ENCODE measurements at regions not wholly inside any gene's neighbourhood (a gene's known extent, or its start where the extent isn't known, plus 50 kb on each side); places are given as distances from the start of the nearest gene placed in this dataset.

DNA sequence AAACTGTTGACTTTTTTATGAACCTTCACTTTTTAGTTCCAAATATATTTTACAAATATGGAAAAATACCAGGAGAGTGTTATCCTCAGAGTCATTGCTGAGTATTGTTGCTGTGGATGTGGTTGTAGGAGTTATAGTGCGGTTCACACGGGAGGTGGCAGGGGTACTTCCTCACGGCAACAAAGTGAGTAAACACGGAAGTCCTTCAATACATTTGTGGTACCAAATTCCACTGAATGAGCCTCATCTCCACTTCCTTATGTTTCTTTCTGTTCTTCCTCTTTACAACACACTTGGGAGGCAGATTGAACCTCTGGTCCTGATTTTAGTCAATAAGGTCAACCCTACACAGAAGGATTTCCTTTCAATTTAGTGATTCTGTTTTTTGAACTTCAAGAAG lies 371.8 kb downstream of the BTBD3 start:
- no peak overlapping the region for H3K27ac ChIP-seq
- TF ChIP-seq POLR2A (IDR thresholded peaks at IDR 0.05), result no peak
- TF ChIP-seq, protein P1, sequence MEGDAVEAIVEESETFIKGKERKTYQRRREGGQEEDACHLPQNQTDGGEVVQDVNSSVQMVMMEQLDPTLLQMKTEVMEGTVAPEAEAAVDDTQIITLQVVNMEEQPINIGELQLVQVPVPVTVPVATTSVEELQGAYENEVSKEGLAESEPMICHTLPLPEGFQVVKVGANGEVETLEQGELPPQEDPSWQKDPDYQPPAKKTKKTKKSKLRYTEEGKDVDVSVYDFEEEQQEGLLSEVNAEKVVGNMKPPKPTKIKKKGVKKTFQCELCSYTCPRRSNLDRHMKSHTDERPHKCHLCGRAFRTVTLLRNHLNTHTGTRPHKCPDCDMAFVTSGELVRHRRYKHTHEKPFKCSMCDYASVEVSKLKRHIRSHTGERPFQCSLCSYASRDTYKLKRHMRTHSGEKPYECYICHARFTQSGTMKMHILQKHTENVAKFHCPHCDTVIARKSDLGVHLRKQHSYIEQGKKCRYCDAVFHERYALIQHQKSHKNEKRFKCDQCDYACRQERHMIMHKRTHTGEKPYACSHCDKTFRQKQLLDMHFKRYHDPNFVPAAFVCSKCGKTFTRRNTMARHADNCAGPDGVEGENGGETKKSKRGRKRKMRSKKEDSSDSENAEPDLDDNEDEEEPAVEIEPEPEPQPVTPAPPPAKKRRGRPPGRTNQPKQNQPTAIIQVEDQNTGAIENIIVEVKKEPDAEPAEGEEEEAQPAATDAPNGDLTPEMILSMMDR (IDR thresholded peaks at IDR 0.05), result no peak
- intact Hi-C loops (cut with DNase I), result no loop called here
- no peaks in the 10 kb centered on the region for H3K36me3 ChIP-seq
- no peaks in the 10 kb centered on the region for H3K9me3 ChIP-seq
- no peak for DNase-seq
- 74 to 83% methylated on average over 4 of the region's 4 CpGs for WGBS, 2 donors
- no peaks in the 10 kb centered on the region for H3K27me3 ChIP-seq
- H3K4me3 ChIP-seq, result no peak overlapping the region
- peaks cover 0 to 16% (median 0%) of the 10 kb centered on the region in 3 donors for H3K4me1 ChIP-seq

DNA sequence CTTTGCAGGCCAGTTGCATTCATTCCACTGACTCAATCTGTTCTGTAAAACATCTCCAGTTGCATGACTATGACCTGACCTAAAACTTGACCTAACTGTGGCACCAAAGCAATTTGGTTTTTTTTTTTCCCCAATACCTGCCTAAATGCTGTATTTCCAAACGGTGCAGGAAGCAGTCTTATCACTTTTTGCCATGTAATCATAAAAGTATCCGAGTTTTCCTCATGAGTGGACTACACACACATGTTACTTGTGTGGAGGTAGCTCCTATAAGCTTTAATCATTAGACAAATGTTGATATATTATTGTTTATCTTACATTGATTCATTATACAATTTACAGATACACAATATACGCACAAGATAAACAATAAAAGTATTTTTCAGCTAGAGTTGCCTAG lies 373.7 kb downstream of the BTBD3 start:
- Histone ChIP-seq H3K27ac (no peak overlapping the region), H3K9me3 (no peaks in the 10 kb centered on the region), H3K4me3 (no peak overlapping the region), H3K4me1 (peaks cover 0 to 16% (median 0%) of the 10 kb centered on the region in 3 donors), H3K36me3 (no peaks in the 10 kb centered on the region), H3K27me3 (no peaks in the 10 kb centered on the region)
- intact Hi-C loops (cut with DNase I), result no loop called here
- TF ChIP-seq, protein P1 (IDR thresholded peaks at IDR 0.05), result no peak
- no peak for TF ChIP-seq POLR2A (IDR thresholded peaks at IDR 0.05)
- WGBS, 2 donors, result 45 to 61% methylated on average over 3 of the region's 3 CpGs
- no peak for DNase-seq

DNA sequence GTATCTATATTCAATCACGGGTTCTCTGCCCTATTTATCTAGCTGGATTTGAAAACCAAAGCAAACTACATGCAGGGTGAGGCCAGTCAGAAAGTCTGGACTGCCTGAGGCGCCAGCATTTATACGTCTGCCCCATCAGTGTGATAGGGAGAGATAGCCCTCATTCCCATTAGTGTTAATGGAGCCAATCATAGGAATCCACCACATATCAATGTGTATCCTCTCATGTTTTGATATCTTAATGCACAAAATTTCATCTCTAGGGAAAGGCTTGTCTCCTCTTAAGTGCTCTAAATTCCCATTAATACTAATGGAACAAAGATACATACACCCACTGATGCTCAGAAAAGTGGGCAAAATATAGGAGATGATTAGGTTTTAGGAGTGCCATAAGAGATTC lies 376.2 kb downstream of the BTBD3 start:
- no peaks in the 10 kb centered on the region for H3K4me1 ChIP-seq

DNA sequence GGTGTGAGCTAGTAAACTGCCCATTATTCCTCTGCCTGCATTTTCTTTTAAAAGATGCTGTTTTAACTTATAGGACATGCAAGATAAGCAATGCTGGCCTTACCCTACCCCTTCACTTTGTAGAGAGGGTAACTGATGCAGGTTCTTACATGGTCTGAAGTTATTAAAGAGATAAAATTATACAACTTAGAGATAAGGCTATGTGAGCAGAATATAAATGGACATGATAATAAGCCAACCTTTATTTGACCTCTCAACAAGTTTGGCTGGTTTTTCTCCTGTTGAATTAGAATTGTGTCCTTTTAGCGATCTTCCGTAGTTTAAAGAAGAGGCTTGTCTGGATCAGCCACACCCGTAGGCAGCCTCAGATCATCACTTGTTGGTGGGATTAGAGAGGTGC lies 377.0 kb downstream of the BTBD3 start:
- 73 to 74% methylated on average over 3 of the region's 3 CpGs for WGBS, 2 donors
- no peak overlapping the region for H3K4me3 ChIP-seq
- no peaks in the 10 kb centered on the region for H3K36me3 ChIP-seq
- H3K9me3 ChIP-seq, result peaks cover 0 to 14% (median 0%) of the 10 kb centered on the region in 3 donors
- no peaks in the 10 kb centered on the region for H3K27me3 ChIP-seq
- TF ChIP-seq, protein P1 (IDR thresholded peaks at IDR 0.05), result no peak
- TF ChIP-seq POLR2A (IDR thresholded peaks at IDR 0.05), result no peak
- no peaks in the 10 kb centered on the region for H3K4me1 ChIP-seq
- intact Hi-C loops (cut with DNase I), result no loop called here
- no peak overlapping the region for H3K27ac ChIP-seq
- no peak for DNase-seq

More for the DNA sequence above, 376.2 kb downstream of the BTBD3 start:
- Histone ChIP-seq H3K9me3 (peaks cover 0 to 7% (median 0%) of the 10 kb centered on the region in 3 donors), H3K27me3 (no peaks in the 10 kb centered on the region), H3K27ac (no peak overlapping the region), H3K4me3 (no peak overlapping the region), H3K36me3 (no peaks in the 10 kb centered on the region)
- 48 to 79% methylated on average over 3 of the region's 3 CpGs for WGBS, 2 donors
- DNase-seq, result no peak
- intact Hi-C loops (cut with DNase I), result no loop called here
- TF ChIP-seq, protein P1 (IDR thresholded peaks at IDR 0.05), result no peak
- TF ChIP-seq POLR2A (IDR thresholded peaks at IDR 0.05), result no peak

DNA sequence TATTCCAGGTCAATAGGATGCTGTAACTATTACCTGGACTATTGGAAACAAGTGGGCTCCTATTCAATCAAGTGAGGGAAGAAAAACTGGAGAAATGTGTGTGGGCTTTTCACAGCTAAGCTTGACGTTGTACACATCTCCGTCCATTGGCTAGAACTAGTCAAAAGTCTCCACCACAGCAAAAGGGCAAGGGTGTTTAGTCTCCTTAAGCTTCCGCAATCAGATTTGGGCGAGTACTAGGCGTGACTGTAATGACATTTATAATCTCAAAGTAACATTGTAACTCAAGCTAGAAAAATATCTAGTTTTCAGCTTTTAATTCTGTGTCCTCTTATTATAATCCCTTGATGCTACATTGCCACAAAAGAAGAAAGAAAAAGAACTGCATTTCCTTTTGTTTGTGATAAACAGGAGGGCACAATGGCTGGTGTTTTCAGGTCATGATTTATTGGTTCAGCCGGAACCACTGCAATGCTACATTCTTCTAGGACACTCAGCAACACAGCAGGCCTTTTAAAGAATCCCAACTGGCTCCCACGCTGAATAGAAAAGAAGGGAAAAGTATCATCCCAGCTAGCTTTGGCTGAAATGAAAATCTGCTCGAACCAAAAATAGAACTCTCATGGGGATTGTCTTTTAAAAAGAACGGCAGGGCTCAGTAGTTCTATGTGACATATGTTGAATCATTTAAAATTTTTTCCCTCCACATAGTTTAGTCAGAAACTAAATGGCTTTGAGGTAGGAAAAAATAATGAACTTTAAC lies 387.7 kb downstream of the BTBD3 start:
- Histone ChIP-seq H3K4me1 (peaks cover 0 to 10% (median 0%) of the 10 kb centered on the region in 3 donors), H3K9me3 (no peaks in the 10 kb centered on the region), H3K4me3 (no peak overlapping the region), H3K27ac (peak overlapping the region in 1 of 4 donors; percentile 9), H3K27me3 (no peaks in the 10 kb centered on the region), H3K36me3 (no peaks in the 10 kb centered on the region)
- no peak for TF ChIP-seq POLR2A (IDR thresholded peaks at IDR 0.05)
- TF ChIP-seq, protein P1 (IDR thresholded peaks at IDR 0.05), result no peak
- intact Hi-C loops (cut with DNase I), result no loop called here
- 54% methylated on average over 9 of the region's 9 CpGs for whole genome bisulfite sequencing, 2 donors
- no peak for DNase-seq
